ENCODE measurements at regions not wholly inside any gene's neighbourhood (a gene's known extent, or its start where the extent isn't known, plus 50 kb on each side); places are given as distances from the start of the nearest gene placed in this dataset.

GRCh38 chr20:22684072-22684762 is 99.8 kb upstream of the FOXA2 start (continued):
- TF ChIP-seq CTCF (CRISPR knock-in tag; IDR thresholded peaks at IDR 0.05): peak; percentile 98
- peak; percentile 64; the same call in 1 of the 2 replicates for TF ChIP-seq KDM3A (CRISPR knock-in tag; IDR thresholded peaks at IDR 0.05; ENCODE audit: low read depth)
- 0 out of 2 replicates have a peak, but pooled peaks have one; percentile 4 for TF ChIP-seq ZNF777 (CRISPR knock-in tag; IDR thresholded peaks at IDR 0.05)
- TF ChIP-seq ZSCAN30 (CRISPR knock-in tag; IDR thresholded peaks at IDR 0.05): no peak
- TF ChIP-seq AHR (CRISPR knock-in tag; IDR thresholded peaks at IDR 0.05): 0 out of 2 replicates have a peak, but pooled peaks have one; percentile 53
- peak; percentile 47; the same call in 1 of the 2 replicates for TF ChIP-seq HES4 (CRISPR knock-in tag; IDR thresholded peaks at IDR 0.05; ENCODE audit: borderline replicate concordance)
- peak; percentile 63; the same call in 1 of the 2 replicates for TF ChIP-seq THAP11 (CRISPR knock-in tag; IDR thresholded peaks at IDR 0.05)
- peak; percentile 87; the same call in 1 of the 2 replicates for TF ChIP-seq ZNF572 (CRISPR knock-in tag; IDR thresholded peaks at IDR 0.05)
- TF ChIP-seq MIER2 (CRISPR knock-in tag; IDR thresholded peaks at IDR 0.05): no peak
- TF ChIP-seq TEAD3 (CRISPR knock-in tag; optimal IDR thresholded peaks at IDR 0.05; ENCODE audit: borderline replicate concordance): peak; percentile 74
- TF ChIP-seq LCORL (IDR thresholded peaks at IDR 0.05): no peak
- TF ChIP-seq LCORL (CRISPR knock-in tag; IDR thresholded peaks at IDR 0.05): peak; percentile 53; the same call in 1 of the 2 replicates
- TF ChIP-seq ZNF546 (CRISPR knock-in tag; conservative IDR thresholded peaks at IDR 0.05): no peak
- peak; percentile 59; the same call in 1 of the 2 replicates for TF ChIP-seq SALL1 (CRISPR knock-in tag; IDR thresholded peaks at IDR 0.05)
- no peak for TF ChIP-seq ATF1 (CRISPR knock-in tag; IDR thresholded peaks at IDR 0.05)
- TF ChIP-seq ZBTB7B (CRISPR knock-in tag; IDR thresholded peaks at IDR 0.05): 0 out of 2 replicates have a peak, but pooled peaks have one; percentile 59
- TF ChIP-seq MXD3 (CRISPR knock-in tag; IDR thresholded peaks at IDR 0.05): 0 out of 2 replicates have a peak, but pooled peaks have one; percentile 51
- TF ChIP-seq CREM (IDR thresholded peaks at IDR 0.05): no peak
- TF ChIP-seq CREM (CRISPR knock-in tag; IDR thresholded peaks at IDR 0.05): no peak
- TF ChIP-seq ZNF558 (CRISPR knock-in tag; IDR thresholded peaks at IDR 0.05; ENCODE audit: borderline replicate concordance): no peak
- TF ChIP-seq ZNF468 (CRISPR knock-in tag; IDR thresholded peaks at IDR 0.05): no peak
- 0 out of 2 replicates have a peak, but pooled peaks have one; percentile 7 for TF ChIP-seq MEIS2 (CRISPR knock-in tag; IDR thresholded peaks at IDR 0.05)
- TF ChIP-seq SUZ12 (IDR thresholded peaks at IDR 0.05; ENCODE audit: low read depth, low read length): no peak
- no peak for TF ChIP-seq CC2D1A (CRISPR knock-in tag; IDR thresholded peaks at IDR 0.05)
- TF ChIP-seq ZBTB42 (CRISPR knock-in tag; IDR thresholded peaks at IDR 0.05): no peak
- peak; percentile 73 for TF ChIP-seq ERF (CRISPR knock-in tag; IDR thresholded peaks at IDR 0.05)
- TF ChIP-seq HNF4G (IDR thresholded peaks at IDR 0.05; ENCODE audit: borderline replicate concordance, low read depth, low read length): no peak
- peak; percentile 21; the same call in 1 of the 2 replicates for TF ChIP-seq HNF4G (CRISPR knock-in tag; IDR thresholded peaks at IDR 0.05; ENCODE audit: borderline replicate concordance, low read depth)
- peak; percentile 99 for TF ChIP-seq RAD21 (CRISPR knock-in tag; IDR thresholded peaks at IDR 0.05)
- no peak for TF ChIP-seq ESRRA (CRISPR knock-in tag; IDR thresholded peaks at IDR 0.05; ENCODE audit: low read depth)
- no peak for TF ChIP-seq ZBTB20 (CRISPR knock-in tag; IDR thresholded peaks at IDR 0.05; ENCODE audit: borderline replicate concordance, low read depth)
- TF ChIP-seq ZSCAN25 (CRISPR knock-in tag; IDR thresholded peaks at IDR 0.05): no peak
- TF ChIP-seq KDM2A (CRISPR knock-in tag; IDR thresholded peaks at IDR 0.05; ENCODE audit: borderline replicate concordance, low read depth): peak; percentile 72; the same call in 1 of the 2 replicates
- no peak for TF ChIP-seq FOXP1 (IDR thresholded peaks at IDR 0.05)
- no peak for TF ChIP-seq FOXP1 (CRISPR knock-in tag; IDR thresholded peaks at IDR 0.05)

Data from HepG2 (cell line).